ENCODE measurements at regions not wholly inside any gene's neighbourhood (a gene's known extent, or its start where the extent isn't known, plus 50 kb on each side); places are given as distances from the start of the nearest gene placed in this dataset.

DNA sequence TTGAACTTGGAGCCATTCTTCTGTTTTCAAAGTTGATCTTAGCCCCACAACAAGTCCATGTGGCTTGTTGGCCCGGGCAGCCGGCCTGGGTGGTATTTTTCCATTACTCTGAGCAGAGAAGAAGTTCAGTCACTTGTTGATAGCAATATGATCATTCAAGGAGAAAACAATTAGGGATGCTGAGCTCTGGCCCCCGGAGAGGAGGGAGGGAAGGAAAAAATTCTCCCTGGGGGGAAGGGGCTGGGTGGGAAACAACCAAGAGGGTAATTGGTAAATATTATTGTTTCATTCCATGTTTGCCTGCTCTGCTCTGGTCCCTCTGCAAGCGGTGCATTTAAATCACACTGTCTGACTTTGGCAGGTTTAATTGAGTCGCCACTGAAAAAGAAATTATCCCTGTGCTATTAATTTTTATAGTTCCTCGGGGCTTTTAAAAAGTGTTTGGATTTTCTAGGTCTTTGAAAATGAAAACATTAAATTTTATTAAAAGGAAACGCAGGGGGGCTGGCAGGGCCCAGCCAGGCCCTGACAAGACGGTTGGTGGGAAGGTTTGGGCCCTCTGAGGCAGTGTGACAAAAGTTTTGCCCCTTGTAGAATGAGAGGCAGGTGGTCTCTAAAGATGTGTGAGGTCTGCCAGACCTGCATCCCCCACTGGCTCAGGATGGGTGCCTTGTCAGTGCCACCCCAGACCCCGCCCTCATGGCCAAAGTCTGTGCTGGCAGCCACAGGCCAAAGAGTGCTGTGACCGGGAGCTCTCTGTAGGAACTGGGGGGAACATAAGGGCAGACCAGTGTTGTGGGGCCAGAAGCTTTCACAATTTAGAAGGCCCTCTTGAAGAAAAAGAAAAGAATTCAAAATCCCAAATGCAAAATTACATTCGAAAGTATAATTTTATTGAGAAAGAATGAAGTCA is 52.5 kb upstream of the SLC14A2 start:
- no peak for DNase-seq (ENCODE audit: low read depth)
- no peak overlapping the region for H3K4me3 ChIP-seq (replicated peaks; ENCODE audit: low read depth, low read length)
- TF ChIP-seq CTCF (IDR thresholded peaks at IDR 0.05; ENCODE audit: low read length, missing control alignments): no peak

DNA sequence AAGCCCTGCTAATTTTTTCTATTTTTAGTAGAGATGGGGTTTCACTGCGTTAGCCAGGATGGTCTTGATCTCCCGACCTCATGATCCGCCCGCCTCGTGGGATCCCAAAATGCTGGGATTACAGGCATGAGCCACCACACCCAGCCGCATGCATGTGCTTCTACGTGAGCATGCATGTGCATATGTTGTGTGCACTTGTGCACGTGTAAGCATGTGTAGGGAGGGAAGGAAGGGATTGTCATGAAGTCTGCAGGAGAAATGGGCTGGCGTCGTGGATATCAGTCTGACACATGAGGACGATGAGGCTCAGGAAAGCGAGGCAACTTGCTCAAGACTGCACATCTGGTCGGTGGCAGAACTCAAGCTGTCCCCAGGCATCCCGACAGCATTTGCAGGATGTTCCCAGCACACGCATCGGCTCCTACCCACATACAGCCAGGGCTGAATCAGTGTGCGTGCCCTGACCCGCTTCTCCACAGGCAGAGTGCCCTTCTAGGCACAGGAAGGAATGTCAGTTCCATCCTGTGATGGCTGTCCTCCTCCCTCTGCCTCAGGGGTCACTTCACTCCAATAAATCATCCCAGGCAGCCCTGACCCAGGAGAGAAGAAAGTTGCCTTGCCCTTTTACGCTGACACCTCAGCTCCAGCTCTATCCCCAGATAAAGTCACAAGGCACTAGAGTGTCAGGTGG is 49.9 kb upstream of the SLC14A2 start:
- H3K4me3 ChIP-seq (replicated peaks; ENCODE audit: low read depth, low read length): no peak overlapping the region
- TF ChIP-seq CTCF (IDR thresholded peaks at IDR 0.05; ENCODE audit: low read length, missing control alignments): no peak
- no peak for DNase-seq (ENCODE audit: low read depth)
